Upper lobe of left lung (tissue), 4 donors: ENCODE measurements at regions not wholly inside any gene's neighbourhood (a gene's known extent, or its start where the extent isn't known, plus 50 kb on each side); places are given as distances from the start of the nearest gene placed in this dataset.

ENCODE experiments used
- EP300 ChIP-seq, 4 donors: sonication (generic); formaldehyde crosslinking; IDR thresholded peaks; one replicate each; pipeline ENCODE4 v1.5.1; 2017; ENCODE audit warnings: antibody characterized with exemption in 4 of 4, control low read depth in 2 of 4
- TF ChIP-seq, protein P1 (sequence below), 6 experiments: fragments of 450-650 bp in 4 of 6; fragments of 200-600 bp in 2 of 6; sonication (generic) in 2 of 6; IDR thresholded peaks; one replicate each; pipeline ENCODE4 v1.5.1; 2016 to 2019; ENCODE audit warnings: antibody characterized with exemption in 6 of 6

DNA sequence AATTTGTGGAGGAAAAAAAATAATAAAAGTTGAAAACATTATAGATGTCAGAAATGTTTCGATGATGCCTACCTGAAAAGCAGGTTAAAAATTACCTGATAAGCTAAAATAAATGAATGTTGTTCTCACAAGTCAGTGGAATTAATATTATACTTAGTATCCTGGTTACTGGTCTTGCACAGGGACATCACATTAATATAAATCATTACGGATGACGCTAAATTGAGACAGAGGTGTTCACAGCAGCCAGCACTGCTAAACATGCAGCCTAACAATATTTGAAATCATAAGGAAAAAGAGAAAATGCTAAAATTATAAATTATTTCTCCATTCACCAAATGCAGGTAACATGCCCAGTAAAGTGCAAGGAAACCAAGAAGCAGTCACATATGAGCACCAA, 1130.0 kb downstream of the STPG2 start:
- TF ChIP-seq, protein P1, sequence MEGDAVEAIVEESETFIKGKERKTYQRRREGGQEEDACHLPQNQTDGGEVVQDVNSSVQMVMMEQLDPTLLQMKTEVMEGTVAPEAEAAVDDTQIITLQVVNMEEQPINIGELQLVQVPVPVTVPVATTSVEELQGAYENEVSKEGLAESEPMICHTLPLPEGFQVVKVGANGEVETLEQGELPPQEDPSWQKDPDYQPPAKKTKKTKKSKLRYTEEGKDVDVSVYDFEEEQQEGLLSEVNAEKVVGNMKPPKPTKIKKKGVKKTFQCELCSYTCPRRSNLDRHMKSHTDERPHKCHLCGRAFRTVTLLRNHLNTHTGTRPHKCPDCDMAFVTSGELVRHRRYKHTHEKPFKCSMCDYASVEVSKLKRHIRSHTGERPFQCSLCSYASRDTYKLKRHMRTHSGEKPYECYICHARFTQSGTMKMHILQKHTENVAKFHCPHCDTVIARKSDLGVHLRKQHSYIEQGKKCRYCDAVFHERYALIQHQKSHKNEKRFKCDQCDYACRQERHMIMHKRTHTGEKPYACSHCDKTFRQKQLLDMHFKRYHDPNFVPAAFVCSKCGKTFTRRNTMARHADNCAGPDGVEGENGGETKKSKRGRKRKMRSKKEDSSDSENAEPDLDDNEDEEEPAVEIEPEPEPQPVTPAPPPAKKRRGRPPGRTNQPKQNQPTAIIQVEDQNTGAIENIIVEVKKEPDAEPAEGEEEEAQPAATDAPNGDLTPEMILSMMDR (IDR thresholded peaks at IDR 0.05), result no peak
- no peak for TF ChIP-seq EP300 (IDR thresholded peaks at IDR 0.05)
